Fibroblast of skin of scalp (primary cell): ENCODE measurements at regions not wholly inside any gene's neighbourhood (a gene's known extent, or its start where the extent isn't known, plus 50 kb on each side); places are given as distances from the start of the nearest gene placed in this dataset.
"Not testable (repeated sequence)": the region's sequence is repeated elsewhere in the genome, so short reads cannot be mapped to it uniquely, and the experiment has no call there.

ENCODE experiments used
- DNase-seq: peaks from one replicate; pipeline ENCODE4 v3.0.0-alpha.2; 2013

GRCh38 chr20:61056116-61056515, 195.9 kb upstream of the CDH4 start:
- DNase-seq, result no peak

GRCh38 chr20:61056627-61057442, 195.2 kb upstream of the CDH4 start:
- DNase-seq, result no peak

DNA sequence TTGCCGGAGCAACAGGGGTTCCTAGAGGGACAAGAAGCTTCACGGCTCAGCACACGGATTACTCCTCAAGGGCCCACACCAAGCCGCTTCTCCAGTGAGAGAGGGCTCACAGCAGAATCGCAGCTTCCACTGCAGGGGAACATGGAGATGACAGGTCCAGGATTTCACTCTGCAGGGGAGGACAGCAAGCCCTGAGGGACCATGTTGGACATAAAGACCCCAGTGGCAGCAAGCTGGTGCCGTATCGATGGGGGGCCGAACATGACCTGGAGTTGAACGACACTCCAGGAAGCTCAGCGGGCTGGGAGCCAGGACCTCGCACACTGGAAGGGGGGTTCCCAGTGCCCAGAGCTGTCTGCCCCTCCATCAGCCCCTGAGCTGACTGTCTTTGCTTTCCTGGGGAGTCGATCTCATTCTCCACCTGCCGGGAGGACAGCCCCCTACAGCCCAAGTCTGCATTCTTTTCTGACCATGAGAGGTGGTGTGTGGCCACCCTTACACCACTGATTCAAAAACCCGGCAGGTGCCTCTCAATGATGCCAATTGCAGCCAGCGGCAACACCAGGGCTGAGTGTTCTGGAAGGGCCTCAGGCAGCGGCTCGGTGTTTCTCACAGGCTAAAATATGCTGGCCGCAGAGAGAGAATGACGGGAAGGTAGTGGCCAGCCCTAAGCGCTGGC, 194.5 kb upstream of the CDH4 start:
- no peak for DNase-seq

DNA sequence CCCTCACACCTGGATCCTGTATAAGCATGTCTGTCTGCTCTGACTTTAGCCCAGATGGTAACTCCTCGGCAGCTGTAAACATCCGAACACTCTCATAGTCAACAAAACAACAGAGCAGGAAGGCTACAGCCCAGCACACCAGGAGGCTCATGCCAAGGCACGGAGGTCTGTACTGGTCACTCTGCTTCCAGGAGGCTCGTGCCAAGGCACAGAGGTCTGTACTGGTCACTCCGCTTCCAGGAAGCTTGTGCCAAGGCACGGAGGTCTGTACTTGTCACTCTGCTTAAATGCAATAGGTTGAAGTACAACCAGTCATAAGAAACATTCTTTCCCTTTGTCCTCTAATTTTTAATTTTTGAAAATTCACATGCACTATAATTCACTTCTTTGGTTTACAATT, 190.1 kb upstream of the CDH4 start:
- DNase-seq, result no peak

DNA sequence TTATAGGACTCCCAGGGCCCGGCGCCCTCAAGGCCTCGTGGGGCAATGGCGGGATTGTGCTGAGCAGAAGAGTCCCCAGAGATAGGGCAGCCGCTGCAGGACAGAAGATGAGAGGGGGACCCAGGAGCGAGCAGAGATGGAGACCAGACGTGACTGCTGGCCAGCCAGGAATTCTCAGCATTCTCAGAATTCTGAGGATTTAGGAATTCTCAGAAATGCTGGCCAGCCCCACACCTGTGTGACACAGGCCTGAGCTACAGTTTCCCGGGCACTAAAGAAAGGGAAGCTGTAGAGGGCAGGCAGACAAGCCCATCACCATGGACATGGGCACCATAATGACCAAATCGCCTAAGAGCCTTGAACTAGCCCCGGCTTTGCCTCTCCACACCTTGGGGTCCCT, 186.2 kb upstream of the CDH4 start:
- DNase-seq, result no peak

- DNase-seq, result no peak
These were observed 185.5 kb upstream of the CDH4 start for GRCh38 chr20:61066526-61066925.

GRCh38 chr20:61067221-61067620, 184.8 kb upstream of the CDH4 start:
- DNase-seq, result no peak

DNA sequence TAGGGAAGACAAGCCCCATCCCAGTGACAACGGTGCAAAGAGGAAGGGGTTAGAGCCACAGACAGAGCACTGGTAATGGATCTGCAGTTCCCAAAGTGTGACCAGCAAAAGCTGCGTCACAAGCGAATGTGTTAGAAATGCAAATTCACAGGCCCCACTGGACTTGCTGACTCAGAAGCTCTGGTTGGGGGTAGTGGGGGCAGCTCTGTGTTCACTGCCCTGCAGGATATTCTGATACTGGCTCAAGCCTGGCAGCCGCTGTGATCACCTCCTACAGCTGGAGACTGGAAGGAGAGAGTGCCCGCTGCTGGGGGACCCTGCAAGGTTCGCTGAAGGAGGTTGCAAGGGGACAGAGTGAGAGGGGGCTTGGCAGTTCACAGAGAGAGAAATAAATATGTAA, 179.7 kb upstream of the CDH4 start:
- DNase-seq, result no peak

GRCh38 chr20:61073376-61073775, 178.7 kb upstream of the CDH4 start:
- DNase-seq, result no peak

DNA sequence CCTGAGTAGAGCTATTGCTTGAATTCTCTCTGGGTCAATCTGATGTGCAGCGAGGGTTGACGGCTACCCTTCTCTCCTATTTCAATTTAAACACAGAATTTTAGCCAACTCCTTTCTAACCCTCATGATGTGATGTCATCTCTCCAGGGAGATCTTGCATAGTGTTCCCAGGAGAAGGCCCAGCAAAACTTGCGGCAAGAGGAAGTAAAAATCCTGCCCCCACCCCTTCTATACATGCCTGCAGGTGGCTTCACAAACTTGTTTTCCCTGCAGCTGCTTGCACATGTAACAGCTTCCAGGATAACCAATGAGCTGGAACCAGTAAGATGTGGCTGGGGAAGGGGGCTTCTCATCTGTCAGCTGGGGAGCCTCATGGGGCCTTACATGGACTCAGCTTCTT, 169.3 kb upstream of the CDH4 start:
- DNase-seq, result no peak

- no peak for DNase-seq
These were observed 168.6 kb upstream of the CDH4 start for GRCh38 chr20:61083431-61083830.

- DNase-seq, result no peak
These were observed 166.0 kb upstream of the CDH4 start for GRCh38 chr20:61086031-61086430.

GRCh38 chr20:61090541-61090940, 161.5 kb upstream of the CDH4 start:
- no peak for DNase-seq

GRCh38 chr20:61092251-61092650, 159.8 kb upstream of the CDH4 start:
- DNase-seq, result no peak

DNA sequence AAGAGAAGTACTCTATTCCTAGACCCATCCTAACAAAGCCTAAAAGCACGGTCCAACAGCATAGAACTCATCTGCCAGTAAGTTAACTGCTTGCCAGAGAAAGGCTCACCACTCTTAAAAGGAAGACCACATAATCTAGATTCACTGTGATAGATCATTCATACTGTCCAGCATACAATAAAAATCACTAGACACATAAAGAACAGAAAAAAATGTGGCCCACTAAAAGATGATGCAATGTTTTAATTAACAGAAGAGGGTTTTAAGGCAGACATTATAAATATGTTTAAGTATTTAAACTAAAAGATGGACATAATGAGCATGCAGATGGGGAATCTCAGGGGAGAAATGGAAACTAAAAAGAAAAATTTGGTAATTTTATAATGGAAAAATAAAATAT, 157.5 kb upstream of the CDH4 start:
- no peak for DNase-seq

DNA sequence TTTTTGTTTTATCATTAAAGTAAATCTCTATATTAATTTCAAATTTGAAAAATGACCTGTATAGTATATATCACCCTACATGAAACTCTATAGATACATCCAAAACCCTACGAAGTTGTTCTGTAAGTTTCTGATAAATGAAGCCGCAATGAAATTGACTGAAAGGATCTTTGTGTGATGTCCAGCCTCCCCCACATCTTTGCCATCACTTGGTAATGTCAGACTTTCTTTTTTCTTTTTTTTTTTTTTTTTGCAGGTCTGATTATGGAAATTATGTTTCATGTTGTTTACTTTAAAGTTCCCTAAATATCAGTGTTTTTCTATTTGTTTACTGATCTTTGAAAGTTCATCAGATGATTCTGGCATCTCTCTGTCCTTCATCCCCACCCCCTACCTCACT, 155.6 kb upstream of the CDH4 start:
- DNase-seq, result no peak

DNA sequence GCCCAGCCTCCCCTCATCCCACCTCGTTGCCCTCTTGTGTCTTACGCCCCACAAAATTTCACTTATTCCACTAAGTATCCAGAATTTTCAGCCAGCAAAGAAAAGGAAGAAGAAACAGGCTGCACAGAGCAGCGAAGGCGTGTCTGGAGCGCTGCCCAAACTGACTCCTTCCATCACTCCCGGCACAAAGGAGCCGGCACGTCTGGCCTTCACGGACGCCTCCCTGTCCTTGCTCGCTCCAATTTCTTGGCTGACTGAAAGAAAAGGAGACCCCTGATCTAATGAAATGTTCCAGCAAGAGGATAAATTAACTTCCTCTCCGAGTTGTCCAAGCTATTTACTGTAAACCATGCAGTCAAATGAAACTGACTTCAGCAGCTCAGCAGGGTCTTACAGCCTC, 152.3 kb upstream of the CDH4 start:
- DNase-seq, result no peak

DNA sequence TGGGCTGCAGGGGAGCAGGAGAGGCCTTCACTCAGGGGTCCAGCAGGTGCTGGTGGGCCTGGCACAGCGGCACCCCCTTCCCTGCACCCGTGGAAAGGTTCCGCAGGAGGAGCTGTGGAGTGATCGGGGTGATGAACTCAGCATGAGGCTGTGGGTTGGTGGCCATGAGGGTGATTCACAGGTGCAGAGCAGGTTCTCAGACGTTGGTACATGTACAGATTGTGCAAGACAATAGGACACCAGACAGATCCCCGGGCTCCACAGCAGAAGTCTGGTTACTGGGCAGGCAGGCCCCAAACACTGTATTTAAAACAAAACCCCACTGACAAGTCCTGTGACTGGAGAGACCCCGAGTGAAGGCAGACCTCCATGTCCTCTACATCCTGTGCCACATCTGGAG, 151.6 kb upstream of the CDH4 start:
- DNase-seq, result no peak

- not testable (repeated sequence) for DNase-seq
These were observed 150.7 kb upstream of the CDH4 start for GRCh38 chr20:61101321-61101720.

DNA sequence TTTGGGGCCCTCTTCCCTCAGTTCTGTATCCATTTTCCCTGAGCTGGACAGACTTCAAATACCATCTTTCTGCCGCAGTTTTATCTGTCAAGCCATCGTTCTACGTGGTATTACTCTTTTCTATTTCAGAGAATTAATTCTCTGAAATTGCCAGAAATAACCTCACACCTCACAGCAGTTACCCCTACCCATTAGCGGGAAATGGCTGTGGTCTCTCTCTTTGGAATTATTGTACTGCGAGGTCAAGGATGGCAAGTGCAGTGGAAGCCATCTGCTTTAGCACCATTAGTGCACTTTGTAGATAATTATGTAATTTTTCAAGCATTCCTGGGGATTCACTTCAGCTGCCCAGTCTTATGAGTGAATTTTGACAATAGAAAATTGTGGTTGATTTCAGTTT, 147.8 kb upstream of the CDH4 start:
- no peak for DNase-seq

DNA sequence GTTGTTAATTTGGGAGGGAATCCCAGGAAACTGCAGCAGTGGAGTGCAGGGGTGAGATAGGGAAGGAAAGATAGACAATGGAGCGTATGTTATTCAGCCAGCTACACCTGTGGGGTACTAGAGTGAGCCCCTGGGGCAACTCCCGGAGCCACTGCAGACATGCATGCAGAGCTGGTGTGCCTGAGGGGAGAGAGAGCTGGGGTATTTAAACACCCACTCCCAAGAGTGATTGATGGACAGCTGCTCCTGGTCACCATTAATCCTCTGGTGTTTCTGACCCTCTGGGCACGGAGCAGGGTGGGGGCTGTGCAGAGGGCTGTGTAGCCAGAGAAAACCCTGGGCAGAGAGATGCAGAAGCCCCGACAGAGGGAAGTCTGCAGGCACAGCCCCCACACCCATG, 146.7 kb upstream of the CDH4 start:
- no peak for DNase-seq

- DNase-seq, result no peak
These were observed 145.6 kb upstream of the CDH4 start for GRCh38 chr20:61106438-61106837.

GRCh38 chr20:61109221-61109805, 142.7 kb upstream of the CDH4 start:
- DNase-seq, result no peak

DNA sequence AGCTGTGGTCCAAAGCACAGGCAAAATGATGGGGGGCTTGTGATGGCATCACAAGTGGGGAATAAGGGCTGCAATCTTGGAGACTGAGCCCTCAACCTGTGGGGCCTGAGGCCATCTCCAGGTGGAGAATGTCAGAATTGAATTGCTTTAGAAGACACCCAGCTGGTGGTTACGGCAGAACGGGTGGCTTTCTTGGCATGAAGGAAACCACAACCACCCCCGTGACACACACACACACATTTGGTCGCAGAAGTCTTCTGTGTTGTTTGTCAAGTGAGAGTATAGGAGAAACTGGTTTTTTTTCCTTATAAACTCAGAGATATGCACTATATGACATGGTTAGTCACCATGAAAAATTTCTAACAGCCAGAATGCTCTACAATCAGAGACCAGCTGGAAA, 139.5 kb upstream of the CDH4 start:
- DNase-seq, result peak; percentile 28
